SK-N-DZ (cell line): ENCODE measurements at regions not wholly inside any gene's neighbourhood (a gene's known extent, or its start where the extent isn't known, plus 50 kb on each side); places are given as distances from the start of the nearest gene placed in this dataset.
"Not testable (repeated sequence)": the region's sequence is repeated elsewhere in the genome, so short reads cannot be mapped to it uniquely, and the experiment has no call there.

Experiments used
- DNase-seq: peaks from one replicate; pipeline ENCODE4 v3.0.0-alpha.2; 2015; ENCODE audit warnings: low spot score

- no peak for DNase-seq
Observed at GRCh38 chr16:86713021-86713631, 134.8 kb downstream of the FOXL1 start.

GRCh38 chr16:86714166-86714565 lies 135.8 kb downstream of the FOXL1 start:
- no peak for DNase-seq

- no peak for DNase-seq
Observed at GRCh38 chr16:86716649-86717048, 138.3 kb downstream of the FOXL1 start.

GRCh38 chr16:86718118-86718517 lies 139.8 kb downstream of the FOXL1 start:
- no peak for DNase-seq

GRCh38 chr16:86722970-86723369 lies 144.6 kb downstream of the FOXL1 start:
- DNase-seq: no peak

GRCh38 chr16:86723689-86724088 lies 145.3 kb downstream of the FOXL1 start:
- DNase-seq: no peak

- no peak for DNase-seq
Observed at GRCh38 chr16:86725401-86725800, 147.1 kb downstream of the FOXL1 start.

- no peak for DNase-seq
Observed at GRCh38 chr16:86726340-86726739, 148.0 kb downstream of the FOXL1 start.

- DNase-seq: no peak
Observed at GRCh38 chr16:86727131-86727530, 148.8 kb downstream of the FOXL1 start.

GRCh38 chr16:86727632-86728031 lies 149.3 kb downstream of the FOXL1 start:
- no peak for DNase-seq

- no peak for DNase-seq
Observed at GRCh38 chr16:86729686-86730085, 151.3 kb downstream of the FOXL1 start.

GRCh38 chr16:86730086-86730485 lies 151.7 kb downstream of the FOXL1 start:
- DNase-seq: no peak

- no peak for DNase-seq
Observed at GRCh38 chr16:86730597-86730996, 152.2 kb downstream of the FOXL1 start.

GRCh38 chr16:86732621-86733295 lies 154.4 kb downstream of the FOXL1 start:
- DNase-seq: no peak

- DNase-seq: no peak
Observed at GRCh38 chr16:86733546-86734254, 155.4 kb downstream of the FOXL1 start.

- no peak for DNase-seq
Observed at GRCh38 chr16:86734543-86735460, 156.5 kb downstream of the FOXL1 start.

GRCh38 chr16:86735727-86736126 lies 157.4 kb downstream of the FOXL1 start:
- DNase-seq: no peak

GRCh38 chr16:86736502-86736901 lies 158.2 kb downstream of the FOXL1 start:
- DNase-seq: no peak

GRCh38 chr16:86737083-86737482 lies 158.7 kb downstream of the FOXL1 start:
- no peak for DNase-seq

GRCh38 chr16:86738322-86738721 lies 160.0 kb downstream of the FOXL1 start:
- DNase-seq: not testable (repeated sequence)

- no peak for DNase-seq
Observed at GRCh38 chr16:86739178-86739577, 160.8 kb downstream of the FOXL1 start.

GRCh38 chr16:86739808-86740207 lies 161.5 kb downstream of the FOXL1 start:
- DNase-seq: no peak
